C4-2B (cell line): ENCODE measurements at regions not wholly inside any gene's neighbourhood (a gene's known extent, or its start where the extent isn't known, plus 50 kb on each side); places are given as distances from the start of the nearest gene placed in this dataset.

Experiments used
- CTCF ChIP-seq: fragments of 450-650 bp; conservative IDR thresholded peaks from 2 replicates; pipeline ENCODE4 v1.5.1; 2017; ENCODE audit warnings: mild to moderate bottlenecking
- ZFX ChIP-seq: fragments of 450-650 bp; IDR thresholded peaks from 2 replicates; pipeline ENCODE4 v1.6.1; 2017

GRCh38 chr4:35237924-35238323 lies 1006.4 kb downstream of the ARAP2 start:
- TF ChIP-seq CTCF: no peak
- no peak for TF ChIP-seq ZFX
